ENCODE measurements at regions not wholly inside any gene's neighbourhood (a gene's known extent, or its start where the extent isn't known, plus 50 kb on each side); places are given as distances from the start of the nearest gene placed in this dataset.

GRCh38 chr11:45470794-45471167 lies 184.6 kb upstream of the SYT13 start:
- no peaks in the 10 kb centered on the region for H3K36me3 Mint-ChIP-seq (ENCODE audit: insufficient read depth in 1 of 3, low read depth in 3 of 3)
- DNase-seq: no peak

More at GRCh38 chr11:45470794-45471167, 184.6 kb upstream of the SYT13 start:
- no peak overlapping the region for H3K14ac ChIP-seq (ENCODE audit: insufficient read depth, low read length)
- no peaks in the 10 kb centered on the region for H3K4me1 ChIP-seq (ENCODE audit: insufficient read depth, low read length)
- H2BK20ac ChIP-seq (ENCODE audit: low read depth, low read length, poor library complexity, severe bottlenecking): no peak overlapping the region
- no peak overlapping the region for H4K5ac ChIP-seq (ENCODE audit: insufficient read length, low read depth, low read length)
- H3K79me2 ChIP-seq (ENCODE audit: insufficient read depth, low read length): no peaks in the 10 kb centered on the region
- Mint-ChIP-seq H3K27me3 (ENCODE audit: low read depth) (peaks cover 2% of the 10 kb centered on the region; the same call in 1 of the 2 replicates), H3K27ac (peak overlapping the region in 1 of 3 experiments; percentile 79; a peak in 1 of 7 replicates), H3K4me1 (peaks cover 13 to 20% of the 10 kb centered on the region in 2 experiments), H3K4me3 (no peak overlapping the region), H3K9me3 (no peaks in the 10 kb centered on the region)
- H3K27ac ChIP-seq (ENCODE audit: insufficient read length, low read depth, low read length): no peak overlapping the region
- no peaks in the 10 kb centered on the region for H3K27me3 ChIP-seq (ENCODE audit: insufficient read depth, low read length)
- no peak overlapping the region for H2BK12ac ChIP-seq (ENCODE audit: insufficient read length, low read depth, low read length)
- no peaks in the 10 kb centered on the region for H4K20me1 ChIP-seq (ENCODE audit: control insufficient read depth, insufficient read depth, insufficient read length)
- H3K79me1 ChIP-seq (ENCODE audit: insufficient read depth, low read depth, low read length, poor library complexity, severe bottlenecking): no peaks in the 10 kb centered on the region
- no peaks in the 10 kb centered on the region for H3K23me2 ChIP-seq (ENCODE audit: insufficient read length, low read depth, low read length, poor library complexity, severe bottlenecking)
- H3K56ac ChIP-seq (ENCODE audit: insufficient read length, low read depth, low read length): no peak overlapping the region
- H2BK120ac ChIP-seq (ENCODE audit: low read depth, low read length, poor library complexity, severe bottlenecking): no peak overlapping the region
- no peak overlapping the region for H3K23ac ChIP-seq (ENCODE audit: insufficient read length, low read depth, low read length)
- H2AFZ ChIP-seq (ENCODE audit: low read length): no peak overlapping the region
- no peak overlapping the region for H3K18ac ChIP-seq (ENCODE audit: insufficient read length, low read depth, low read length)
- no peak overlapping the region for H3K9ac ChIP-seq (ENCODE audit: extremely low read depth, insufficient read length, low read length)
- no CpG with 5 or more reads among the region's 3 CpGs for WGBS (ENCODE audit: extremely low coverage, insufficient read length, low lambda C conversion rate)
- no peak overlapping the region for H3T11ph ChIP-seq (ENCODE audit: low read length)
- no peak overlapping the region for H2BK5ac ChIP-seq (ENCODE audit: insufficient read length, low read length)
- H2BK15ac ChIP-seq (ENCODE audit: low read depth, low read length): no peak overlapping the region
- TF ChIP-seq CTCF (conservative IDR thresholded peaks at IDR 0.05): no peak
- no peak overlapping the region for H4K8ac ChIP-seq (replicated peaks; ENCODE audit: insufficient read length, low read depth, low read length)
- H3K4me2 ChIP-seq (ENCODE audit: insufficient read depth, insufficient read length, low read length): no peak overlapping the region
- H4K91ac ChIP-seq (ENCODE audit: insufficient read length, low read depth, low read length): no peak overlapping the region
- no peaks in the 10 kb centered on the region for H3K9me3 ChIP-seq (ENCODE audit: control insufficient read depth, low read depth, low read length)
- H3K4ac ChIP-seq (ENCODE audit: low read depth, low read length): no peak overlapping the region
- no peak overlapping the region for H2AK5ac ChIP-seq (ENCODE audit: insufficient read length, low read length)

Measured in H9 (cell line).